ENCODE measurements at regions not wholly inside any gene's neighbourhood (a gene's known extent, or its start where the extent isn't known, plus 50 kb on each side); places are given as distances from the start of the nearest gene placed in this dataset.

GRCh38 chr22:44603767-44604166 lies 98.2 kb upstream of the PRR5 start:
- no peak for DNase-seq (ENCODE audit: low read depth)
- no peak for TF ChIP-seq CTCF (conservative IDR thresholded peaks at IDR 0.05; ENCODE audit: low read depth, low read length)
- no peak overlapping the region for H3K4me3 ChIP-seq (ENCODE audit: low read depth, low read length)

GRCh38 chr22:44601725-44602124 lies 100.3 kb upstream of the PRR5 start:
- H3K4me3 ChIP-seq (ENCODE audit: low read depth, low read length): no peak overlapping the region
- no peak for DNase-seq (ENCODE audit: low read depth)
- TF ChIP-seq CTCF (conservative IDR thresholded peaks at IDR 0.05; ENCODE audit: low read depth, low read length): no peak

- H3K4me3 ChIP-seq (ENCODE audit: low read depth, low read length): no peak overlapping the region
- TF ChIP-seq CTCF (conservative IDR thresholded peaks at IDR 0.05; ENCODE audit: low read depth, low read length): no peak
- no peak for DNase-seq (ENCODE audit: low read depth)
These were observed 100.8 kb upstream of the PRR5 start for GRCh38 chr22:44601189-44601588.

GRCh38 chr22:44600207-44600785 lies 101.7 kb upstream of the PRR5 start:
- DNase-seq (ENCODE audit: low read depth): no peak
- no peak for TF ChIP-seq CTCF (conservative IDR thresholded peaks at IDR 0.05; ENCODE audit: low read depth, low read length)
- H3K4me3 ChIP-seq (ENCODE audit: low read depth, low read length): no peak overlapping the region

GRCh38 chr22:44599500-44600140 lies 101.6 kb upstream of the RTL6 start:
- TF ChIP-seq CTCF (conservative IDR thresholded peaks at IDR 0.05; ENCODE audit: low read depth, low read length): no peak
- no peak for DNase-seq (ENCODE audit: low read depth)
- no peak overlapping the region for H3K4me3 ChIP-seq (ENCODE audit: low read depth, low read length)

- DNase-seq (ENCODE audit: low read depth): no peak
- TF ChIP-seq CTCF (conservative IDR thresholded peaks at IDR 0.05; ENCODE audit: low read depth, low read length): no peak
- H3K4me3 ChIP-seq (ENCODE audit: low read depth, low read length): no peak overlapping the region
These were observed 101.1 kb upstream of the RTL6 start for GRCh38 chr22:44599084-44599483.

- TF ChIP-seq CTCF (conservative IDR thresholded peaks at IDR 0.05; ENCODE audit: low read depth, low read length): no peak
- H3K4me3 ChIP-seq (ENCODE audit: low read depth, low read length): no peak overlapping the region
- no peak for DNase-seq (ENCODE audit: low read depth)
These were observed 99.6 kb upstream of the RTL6 start for GRCh38 chr22:44597616-44598015.
